OCI-LY1 (cell line): ENCODE measurements at regions not wholly inside any gene's neighbourhood (a gene's known extent, or its start where the extent isn't known, plus 50 kb on each side); places are given as distances from the start of the nearest gene placed in this dataset.

Experiments used
- H2AFZ ChIP-seq: fragments of 200-600 bp; sonication (generic), shearing (Covaris generic); 2 replicates; pipeline ENCODE4 v1.6.0; 2014; ENCODE audit warnings: antibody characterized with exemption, mild to moderate bottlenecking, low read length
- H3F3A ChIP-seq: fragments of 200-600 bp; sonication (generic), shearing (Covaris generic); 2 replicates; pipeline ENCODE4 v1.6.0; 2014; ENCODE audit warnings: mild to moderate bottlenecking, antibody characterized with exemption, low read length, moderate library complexity; ENCODE audit not compliant: insufficient read depth
- H3K27ac ChIP-seq: fragments of 200-600 bp; sonication (generic); 2 replicates; pipeline ENCODE4 v1.5.1; 2014; ENCODE audit warnings: low read length, mixed run types, mild to moderate bottlenecking, low read depth; ENCODE audit not compliant: poor library complexity, severe bottlenecking
- H3K27me3 ChIP-seq: fragments of 200-600 bp; sonication (generic); 2 replicates; pipeline ENCODE4 v1.6.0; 2014; ENCODE audit warnings: antibody characterized with exemption, mild to moderate bottlenecking, low read length, moderate library complexity; ENCODE audit not compliant: insufficient read depth
- H3K36me3 ChIP-seq: fragments of 200-600 bp; sonication (generic); 2 replicates; pipeline ENCODE4 v1.6.1; 2014; ENCODE audit warnings: mild to moderate bottlenecking, antibody characterized with exemption, low read length, moderate library complexity, mixed read lengths; ENCODE audit not compliant: insufficient read depth
- H3K4me1 ChIP-seq: fragments of 200-600 bp; sonication (generic); 2 replicates; pipeline ENCODE4 v1.5.1; 2014; ENCODE audit warnings: mild to moderate bottlenecking, low read length, moderate library complexity; ENCODE audit not compliant: insufficient read depth, severe bottlenecking
- H3K4me2 ChIP-seq: fragments of 200-600 bp; sonication (generic), shearing (Covaris generic); 2 replicates; pipeline ENCODE4 v1.6.1; 2014; ENCODE audit warnings: low read length
- H3K4me3 ChIP-seq: fragments of 200-600 bp; sonication (generic); 2 replicates; pipeline ENCODE4 v1.5.1; 2014; ENCODE audit warnings: low read length, low read depth, mild to moderate bottlenecking, mixed read lengths; ENCODE audit not compliant: poor library complexity, severe bottlenecking
- H3K79me2 ChIP-seq: fragments of 200-600 bp; shearing (Covaris generic); 2 replicates; pipeline ENCODE4 v1.6.1; 2016; ENCODE audit warnings: mixed run types, low read length, mixed read lengths; ENCODE audit not compliant: insufficient read depth
- H3K9ac ChIP-seq: fragments of 200-600 bp; sonication (generic), shearing (Covaris generic); 2 replicates; pipeline ENCODE4 v1.6.1; 2014; ENCODE audit warnings: mild to moderate bottlenecking, low read length, mixed read lengths
- H3K9me2 ChIP-seq: fragments of 200-600 bp; sonication (generic), shearing (Covaris generic); 2 replicates; pipeline ENCODE4 v1.6.1; 2014; ENCODE audit warnings: low read depth, mild to moderate bottlenecking, low read length, mixed read lengths
- H3K9me3 ChIP-seq: fragments of 200-600 bp; shearing (Covaris generic); 2 replicates; pipeline ENCODE4 v1.6.1; 2014; ENCODE audit warnings: low read length, mixed read lengths
- H4K20me1 ChIP-seq: fragments of 200-600 bp; sonication (generic), shearing (Covaris generic); 2 replicates; pipeline ENCODE4 v1.6.0; 2016; ENCODE audit warnings: mild to moderate bottlenecking, low read length; ENCODE audit not compliant: insufficient read depth
- EZH2 ChIP-seq: fragments of 200-600 bp; sonication (generic), shearing (Covaris generic); IDR thresholded peaks from 2 replicates; pipeline ENCODE4 v1.8.0; 2017; ENCODE audit warnings: borderline replicate concordance, mixed run types, mild to moderate bottlenecking, antibody characterized with exemption, low read length, moderate library complexity, mixed read lengths
- TF ChIP-seq, protein P1 (sequence below): fragments of 200-600 bp; sonication (generic), shearing (Covaris generic); IDR thresholded peaks from 2 replicates; pipeline ENCODE4 v1.5.1; 2017; ENCODE audit warnings: mild to moderate bottlenecking, antibody characterized with exemption, low read length, moderate library complexity, mixed read lengths

DNA sequence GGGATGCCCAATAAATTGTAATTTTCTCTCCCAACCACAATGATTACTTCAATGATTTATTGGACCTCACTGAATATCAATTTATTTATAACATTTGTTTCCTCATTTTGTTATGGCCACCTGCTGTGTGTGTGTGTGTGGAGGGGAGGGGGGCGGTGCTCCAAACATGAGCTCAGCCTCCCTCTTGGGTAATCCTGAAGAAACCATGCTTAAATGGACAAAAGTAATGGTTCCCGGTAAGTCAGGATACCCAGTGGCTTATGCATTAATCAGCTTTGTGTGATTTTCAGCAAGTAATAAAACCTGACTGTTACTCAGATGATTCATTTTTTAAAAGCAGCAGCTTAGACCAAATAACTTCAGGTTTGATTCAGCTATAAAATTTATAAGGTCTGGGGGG, 495.1 kb upstream of the MEX3C start:
- Histone ChIP-seq H3K9me2 (no peaks in the 10 kb centered on the region), H3K36me3 (no peaks in the 10 kb centered on the region), H3K9me3 (no peaks in the 10 kb centered on the region), H3F3A (no peaks in the 10 kb centered on the region), H3K79me2 (no peaks in the 10 kb centered on the region), H3K9ac (no peak overlapping the region), H3K4me1 (no peaks in the 10 kb centered on the region), H4K20me1 (no peaks in the 10 kb centered on the region), H3K27ac (no peak overlapping the region), H3K4me2 (no peak overlapping the region), H3K4me3 (no peak overlapping the region), H3K27me3 (no peaks in the 10 kb centered on the region), H2AFZ (no peak overlapping the region)
- TF ChIP-seq EZH2: no peak
- TF ChIP-seq, protein P1, sequence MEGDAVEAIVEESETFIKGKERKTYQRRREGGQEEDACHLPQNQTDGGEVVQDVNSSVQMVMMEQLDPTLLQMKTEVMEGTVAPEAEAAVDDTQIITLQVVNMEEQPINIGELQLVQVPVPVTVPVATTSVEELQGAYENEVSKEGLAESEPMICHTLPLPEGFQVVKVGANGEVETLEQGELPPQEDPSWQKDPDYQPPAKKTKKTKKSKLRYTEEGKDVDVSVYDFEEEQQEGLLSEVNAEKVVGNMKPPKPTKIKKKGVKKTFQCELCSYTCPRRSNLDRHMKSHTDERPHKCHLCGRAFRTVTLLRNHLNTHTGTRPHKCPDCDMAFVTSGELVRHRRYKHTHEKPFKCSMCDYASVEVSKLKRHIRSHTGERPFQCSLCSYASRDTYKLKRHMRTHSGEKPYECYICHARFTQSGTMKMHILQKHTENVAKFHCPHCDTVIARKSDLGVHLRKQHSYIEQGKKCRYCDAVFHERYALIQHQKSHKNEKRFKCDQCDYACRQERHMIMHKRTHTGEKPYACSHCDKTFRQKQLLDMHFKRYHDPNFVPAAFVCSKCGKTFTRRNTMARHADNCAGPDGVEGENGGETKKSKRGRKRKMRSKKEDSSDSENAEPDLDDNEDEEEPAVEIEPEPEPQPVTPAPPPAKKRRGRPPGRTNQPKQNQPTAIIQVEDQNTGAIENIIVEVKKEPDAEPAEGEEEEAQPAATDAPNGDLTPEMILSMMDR: no peak

DNA sequence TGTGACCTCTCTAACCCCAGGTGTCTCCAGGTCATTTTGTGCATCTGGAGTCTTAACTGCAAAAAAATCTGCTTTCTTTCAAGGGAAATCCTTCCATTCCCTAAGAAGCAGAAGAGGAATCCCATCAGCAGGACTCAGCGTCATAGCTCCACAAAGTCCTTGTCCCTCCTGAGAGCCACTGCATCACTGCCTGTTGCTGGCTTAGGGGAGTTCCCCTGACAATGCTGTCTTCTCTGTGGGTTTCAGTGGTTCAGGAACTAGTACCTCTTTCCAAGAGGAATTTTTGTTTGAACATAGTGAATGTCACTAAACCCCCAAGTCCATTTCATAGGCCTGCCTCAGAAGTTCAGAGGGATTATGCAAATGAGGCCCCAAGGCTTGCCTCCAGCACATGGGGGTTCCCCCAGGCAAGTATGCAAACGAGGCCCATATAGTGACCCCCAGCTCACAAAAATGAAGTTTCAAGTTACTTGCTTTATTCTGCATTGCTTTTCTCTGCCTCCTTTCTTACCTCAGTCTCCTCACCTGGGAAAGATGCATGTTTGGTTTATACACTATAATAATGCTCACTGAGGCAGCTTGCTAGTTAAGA, 513.9 kb upstream of the MEX3C start:
- no peaks in the 10 kb centered on the region for H3K27me3 ChIP-seq
- H3K79me2 ChIP-seq: no peaks in the 10 kb centered on the region
- H3K27ac ChIP-seq: no peak overlapping the region
- no peaks in the 10 kb centered on the region for H3K9me3 ChIP-seq
- no peaks in the 10 kb centered on the region for H3F3A ChIP-seq
- no peaks in the 10 kb centered on the region for H4K20me1 ChIP-seq
- H3K4me1 ChIP-seq: no peaks in the 10 kb centered on the region
- H3K9ac ChIP-seq: no peak overlapping the region
- no peak overlapping the region for H3K4me2 ChIP-seq
- no peaks in the 10 kb centered on the region for H3K36me3 ChIP-seq
- no peaks in the 10 kb centered on the region for H3K9me2 ChIP-seq
- H3K4me3 ChIP-seq: no peak overlapping the region
- TF ChIP-seq EZH2: no peak
- TF ChIP-seq, protein P1: no peak
- H2AFZ ChIP-seq: no peak overlapping the region

DNA sequence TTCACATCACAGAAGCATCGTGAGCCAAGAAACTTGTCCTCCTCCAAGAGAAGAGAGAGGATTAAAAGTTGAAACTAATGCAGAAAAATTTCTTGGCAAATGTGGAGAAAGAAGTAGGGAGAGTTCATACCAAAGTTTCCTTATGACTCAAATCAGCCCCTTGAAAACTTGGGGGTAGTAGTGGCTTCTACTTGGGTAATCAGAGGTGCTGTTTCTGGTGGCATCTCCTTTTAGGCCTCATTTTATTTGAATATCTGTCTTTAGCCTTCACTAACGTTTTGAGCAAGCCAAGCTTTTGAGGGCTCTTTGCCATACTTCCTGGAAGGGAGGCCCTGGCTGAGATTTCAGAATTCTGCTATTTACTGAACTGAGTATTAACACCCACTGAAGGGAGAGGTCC, 515.3 kb upstream of the MEX3C start:
- Histone ChIP-seq H3K9ac (no peak overlapping the region), H3K4me2 (no peak overlapping the region), H3K9me2 (no peaks in the 10 kb centered on the region), H3K79me2 (no peaks in the 10 kb centered on the region), H2AFZ (no peak overlapping the region), H3F3A (no peaks in the 10 kb centered on the region), H3K27ac (no peak overlapping the region), H3K27me3 (no peaks in the 10 kb centered on the region), H4K20me1 (no peaks in the 10 kb centered on the region), H3K4me3 (no peak overlapping the region), H3K4me1 (no peaks in the 10 kb centered on the region), H3K36me3 (no peaks in the 10 kb centered on the region), H3K9me3 (no peaks in the 10 kb centered on the region)
- TF ChIP-seq EZH2: no peak
- TF ChIP-seq, protein P1: no peak
